ENCODE measurements at regions not wholly inside any gene's neighbourhood (a gene's known extent, or its start where the extent isn't known, plus 50 kb on each side); places are given as distances from the start of the nearest gene placed in this dataset.

DNA sequence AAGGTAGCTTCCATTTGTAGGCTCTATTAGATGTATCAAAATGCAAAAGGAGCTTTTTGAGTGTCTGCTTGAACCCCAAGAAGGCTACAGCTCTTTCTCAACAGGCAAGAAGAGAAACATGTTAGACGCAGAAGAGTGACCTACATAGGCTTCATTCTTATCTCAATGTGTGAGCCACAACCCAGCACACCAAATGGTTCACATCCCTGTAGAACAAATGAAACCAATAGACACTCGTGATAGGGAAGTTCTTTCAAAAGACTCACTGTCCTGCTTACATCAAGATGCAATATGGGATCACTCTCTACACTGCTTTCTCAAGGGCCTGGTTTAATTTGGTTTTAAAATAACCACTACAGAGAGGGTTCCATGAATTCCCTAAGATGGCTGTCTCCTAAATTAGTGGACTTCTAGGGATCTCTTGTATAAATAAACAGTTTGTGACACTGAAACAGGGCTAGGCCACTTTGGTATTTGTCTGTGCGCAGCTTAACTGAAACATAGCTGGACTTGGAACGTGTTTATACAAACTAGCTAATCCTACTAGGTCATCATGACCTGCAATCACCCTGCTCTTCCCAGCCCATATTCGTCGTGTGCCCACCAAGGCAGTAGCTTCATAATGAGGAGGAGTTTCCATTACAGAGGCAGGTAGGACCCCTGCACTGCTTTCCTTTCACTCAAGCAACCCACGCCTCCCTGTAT is 225.4 kb upstream of the PREP start:
- DNase-seq = no peak

DNA sequence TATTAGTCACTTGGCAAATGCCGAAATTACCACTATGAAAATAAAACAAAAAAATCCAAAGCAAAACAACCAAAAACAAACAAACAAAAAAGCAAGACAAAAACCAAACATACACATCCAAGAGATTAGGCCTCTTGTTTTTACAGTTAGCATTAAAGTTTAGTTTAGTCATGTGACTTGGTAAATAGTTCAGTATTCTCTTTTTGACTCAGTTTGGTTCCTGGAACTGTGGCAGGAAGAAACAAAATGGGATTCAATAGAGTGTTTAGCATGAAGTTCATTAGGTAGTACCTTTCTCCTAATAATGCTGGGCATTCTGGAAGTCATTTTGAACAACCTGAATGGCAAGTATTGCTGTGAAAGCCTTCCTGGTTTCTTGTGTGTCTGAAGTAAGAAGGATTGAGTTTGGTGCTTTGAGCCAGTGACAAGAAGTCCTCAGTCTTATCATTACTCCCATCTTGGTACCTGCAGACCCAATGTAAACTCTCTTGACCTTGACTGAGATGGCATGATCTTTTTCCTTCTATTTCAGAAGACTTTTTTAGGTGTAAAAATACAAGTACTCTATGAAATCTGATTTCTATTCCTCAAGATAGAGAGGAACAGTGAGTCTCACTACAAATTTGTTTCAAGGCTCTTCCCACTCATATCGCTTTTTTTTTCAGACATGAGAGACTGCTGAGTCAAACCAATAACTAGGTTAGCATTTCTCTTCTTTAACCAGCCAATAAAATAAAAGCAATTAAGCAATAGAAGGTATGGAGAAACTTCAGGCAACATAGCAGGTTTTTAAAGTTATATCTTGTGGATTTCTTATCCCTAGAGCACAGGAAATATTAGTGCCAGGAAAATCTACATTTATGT is 223.6 kb upstream of the PREP start:
- DNase-seq = no peak

GRCh38 chr6:105624021-105624420 is 221.1 kb upstream of the PREP start:
- DNase-seq = no peak

DNA sequence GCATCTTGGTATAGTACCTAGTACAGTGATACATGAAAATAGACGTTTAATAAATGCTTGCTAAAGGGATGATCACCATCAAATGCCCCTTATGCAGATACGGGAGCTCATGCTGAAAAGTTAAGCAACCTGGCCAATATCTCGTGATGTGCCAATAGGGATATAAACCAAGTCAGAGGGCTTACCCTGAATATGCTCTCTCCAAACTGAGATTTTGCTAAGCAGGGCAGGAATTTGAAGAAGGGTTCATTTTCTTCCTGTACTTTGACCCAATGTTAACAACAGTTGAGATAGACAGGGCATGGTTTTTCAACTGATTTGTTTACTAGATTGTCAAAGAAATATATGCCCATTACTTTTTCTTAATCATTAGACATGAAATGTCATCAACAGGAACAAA is 219.3 kb upstream of the PREP start:
- no peak for DNase-seq

DNA sequence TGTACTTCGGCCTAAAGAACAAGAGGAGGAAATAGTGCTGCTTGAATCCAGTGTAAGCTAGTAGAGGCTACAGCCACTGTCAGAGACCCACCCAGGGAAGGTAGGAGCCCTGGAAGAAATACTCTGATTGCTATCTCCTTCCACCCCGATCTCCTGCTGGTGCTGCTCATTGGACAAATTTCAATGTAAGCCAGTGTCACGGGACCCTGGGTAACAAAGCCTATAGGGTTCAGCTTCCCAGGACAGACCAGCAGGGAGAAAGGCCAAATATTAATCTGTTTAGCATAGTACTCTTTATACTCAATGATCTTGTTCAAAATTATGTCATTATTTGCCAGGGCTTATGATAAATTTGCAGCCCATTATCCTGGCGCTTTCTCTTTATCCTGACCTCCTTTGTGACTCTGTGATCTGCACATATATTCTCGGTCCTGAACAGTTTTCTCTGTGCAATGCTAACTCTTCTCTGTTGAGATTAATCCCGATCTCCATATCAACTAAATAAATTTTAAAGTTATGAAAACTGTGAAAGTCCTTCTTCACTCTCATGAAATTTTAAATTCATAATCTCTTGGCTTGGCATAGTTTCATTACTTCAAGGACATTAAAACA is 218.8 kb upstream of the PREP start:
- DNase-seq = no peak

DNA sequence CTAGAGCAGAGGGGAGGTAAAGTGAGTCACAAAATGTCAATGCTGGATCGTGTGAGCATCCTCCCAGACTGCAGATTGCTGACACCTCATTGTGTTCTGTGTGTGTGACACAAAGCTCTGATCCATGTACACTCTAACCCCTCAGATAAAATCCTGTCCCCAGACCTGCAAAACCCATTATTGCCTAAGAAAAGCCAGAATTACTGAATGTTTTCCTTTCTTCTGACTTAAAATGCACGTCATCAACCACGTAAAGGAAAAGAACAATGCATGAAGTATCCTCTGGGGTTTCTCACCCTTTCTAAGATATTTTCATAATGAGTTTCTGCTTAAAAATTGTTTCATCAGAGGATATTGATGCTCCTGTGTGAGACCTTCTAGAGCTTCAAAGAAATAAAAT is 218.0 kb upstream of the PREP start:
- DNase-seq = no peak

GRCh38 chr6:105619971-105620741 is 217.3 kb upstream of the PREP start:
- no peak for DNase-seq

DNA sequence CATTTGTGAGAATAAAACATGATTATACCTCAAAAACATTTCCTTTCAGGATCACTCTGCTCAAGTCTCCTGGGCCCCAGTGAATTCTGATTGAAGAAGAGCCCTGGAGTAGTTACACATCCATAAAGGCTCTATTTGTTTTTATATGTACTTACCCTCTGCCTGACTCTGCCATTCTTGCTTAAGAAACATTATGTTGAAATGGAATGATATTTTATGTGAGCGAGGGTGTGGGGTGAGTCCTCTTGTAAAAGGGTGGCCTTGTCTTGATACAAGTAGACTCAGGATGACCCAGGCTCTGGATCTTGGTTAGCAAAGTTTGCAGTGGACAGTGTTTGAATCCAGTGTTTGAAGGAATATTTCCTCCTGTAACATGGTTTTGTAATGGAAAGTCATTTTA is 215.4 kb upstream of the PREP start:
- DNase-seq = no peak

- no peak for DNase-seq
Observed at GRCh38 chr6:105616521-105616920, 213.6 kb upstream of the PREP start.

GRCh38 chr6:105611606-105612005 is 208.7 kb upstream of the PREP start:
- no peak for DNase-seq

GRCh38 chr6:105609375-105609991 is 206.6 kb upstream of the PREP start:
- no peak for DNase-seq

DNA sequence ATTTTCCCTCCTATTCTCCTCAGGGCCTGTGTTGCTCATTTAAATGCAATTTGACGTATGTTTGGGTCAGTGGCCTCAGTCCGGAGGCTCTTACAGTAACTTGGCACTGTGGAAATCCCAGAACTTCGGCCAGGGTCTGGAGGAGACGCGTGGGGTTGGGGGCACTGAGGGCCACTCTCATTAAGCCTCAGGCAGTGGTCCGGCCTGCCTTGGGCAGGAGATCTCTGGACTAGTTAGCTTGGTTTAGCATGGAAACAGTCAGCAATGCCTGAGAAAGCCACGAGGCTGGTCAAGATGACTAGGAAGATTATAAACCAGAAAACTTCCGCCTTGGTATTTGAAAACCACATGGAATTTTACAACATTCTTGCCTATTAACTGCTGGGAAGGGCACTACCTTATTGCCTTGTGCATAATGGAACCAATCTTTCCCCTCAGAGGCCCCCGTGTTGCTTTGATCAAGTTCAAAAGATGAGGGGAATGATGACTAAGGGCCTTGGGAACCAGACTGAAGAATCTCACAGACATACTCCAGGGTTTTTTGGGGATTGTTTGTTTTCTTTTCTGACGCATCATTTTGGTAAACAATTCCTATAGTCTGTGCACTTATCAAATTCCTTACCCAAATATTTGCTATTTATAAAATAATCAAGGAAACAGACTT is 206.0 kb upstream of the PREP start:
- no peak for DNase-seq

GRCh38 chr6:105607636-105608621 is 205.0 kb upstream of the PREP start:
- DNase-seq = no peak

DNA sequence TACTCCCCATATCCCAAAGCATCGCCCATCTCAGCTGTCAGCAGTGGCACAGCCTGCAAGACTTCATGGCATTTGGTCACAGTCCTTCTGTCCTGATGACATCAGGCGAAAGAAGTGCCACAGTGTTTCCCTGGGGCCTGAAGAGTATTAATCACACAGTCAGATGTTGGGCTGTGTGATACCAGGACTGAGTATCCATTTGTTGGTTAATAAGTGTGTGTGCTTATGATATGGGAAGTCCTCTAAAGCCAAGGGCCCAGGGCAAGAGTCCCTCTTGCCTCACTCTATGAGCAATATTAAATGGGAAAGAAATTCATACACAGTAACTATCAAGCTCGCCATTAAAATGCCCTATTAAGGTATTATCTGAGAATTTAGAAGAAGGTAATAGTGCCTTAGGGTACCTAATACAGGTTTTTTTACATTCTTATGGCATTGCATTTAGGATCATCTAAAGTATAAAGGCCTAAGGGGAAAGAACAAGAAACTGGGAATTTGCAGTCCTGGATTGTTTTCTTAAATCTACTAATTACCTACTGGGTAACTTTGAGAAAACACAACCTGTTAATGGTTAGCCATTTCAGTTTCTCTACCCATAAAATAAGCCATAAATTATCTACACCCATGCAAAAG is 204.1 kb upstream of the PREP start:
- no peak for DNase-seq

DNA sequence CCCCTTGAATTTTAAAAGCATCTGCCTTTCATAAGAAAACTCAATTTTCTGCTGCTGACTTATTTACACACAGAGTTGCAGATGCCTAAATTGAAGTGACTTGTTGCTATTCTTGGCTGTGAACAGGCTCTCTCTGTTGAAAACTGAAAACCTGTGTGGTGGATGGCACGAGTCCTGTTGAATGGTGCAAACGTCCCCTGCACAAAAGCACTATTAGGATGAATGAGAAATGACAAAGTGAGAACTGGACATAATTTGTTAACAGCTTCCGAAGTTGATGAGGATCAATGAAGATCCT is 201.7 kb upstream of the PREP start:
- no peak for DNase-seq

- DNase-seq = no peak
Observed at GRCh38 chr6:105603788-105604586, 201.1 kb upstream of the PREP start.

DNA sequence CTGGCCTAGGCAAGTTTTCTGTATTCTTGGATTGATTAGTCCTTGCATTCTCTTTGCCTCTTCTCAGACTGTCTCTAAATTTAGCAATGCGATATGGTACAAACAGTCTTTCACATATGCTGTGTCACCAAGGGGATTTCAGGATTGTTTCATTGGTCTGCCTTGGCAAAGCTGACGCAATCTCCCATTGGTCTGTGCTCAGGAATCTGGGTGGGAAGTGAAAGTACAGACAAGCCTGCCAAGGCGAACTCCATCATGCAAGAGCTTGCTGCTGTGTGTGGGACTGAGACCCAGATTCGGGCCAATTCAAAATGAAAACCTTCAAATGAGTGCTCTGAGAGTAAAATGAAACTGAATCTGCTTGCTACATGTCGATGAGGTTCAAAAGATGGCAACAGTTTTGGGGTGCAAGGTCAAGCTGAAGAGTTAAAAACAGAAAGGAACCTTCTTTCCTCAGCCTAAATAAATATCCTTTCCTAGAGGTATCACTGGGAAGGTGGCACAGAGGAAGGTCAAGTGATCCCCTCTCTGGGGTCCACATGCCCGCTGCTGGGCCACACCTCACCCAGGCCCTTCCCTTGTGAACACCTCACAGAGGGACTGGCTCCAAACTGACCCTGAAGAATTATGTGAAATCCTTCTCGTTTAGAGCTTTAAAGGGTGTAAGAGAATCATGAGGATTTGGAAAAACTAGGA is 198.8 kb upstream of the PREP start:
- DNase-seq = no peak

GRCh38 chr6:105600336-105601260 is 197.7 kb upstream of the PREP start:
- DNase-seq = no peak

All from NCI-H524 (cell line).